ENCODE measurements at regions not wholly inside any gene's neighbourhood (a gene's known extent, or its start where the extent isn't known, plus 50 kb on each side); places are given as distances from the start of the nearest gene placed in this dataset.
"Not testable (repeated sequence)": the region's sequence is repeated elsewhere in the genome, so short reads cannot be mapped to it uniquely, and the experiment has no call there.

DNA sequence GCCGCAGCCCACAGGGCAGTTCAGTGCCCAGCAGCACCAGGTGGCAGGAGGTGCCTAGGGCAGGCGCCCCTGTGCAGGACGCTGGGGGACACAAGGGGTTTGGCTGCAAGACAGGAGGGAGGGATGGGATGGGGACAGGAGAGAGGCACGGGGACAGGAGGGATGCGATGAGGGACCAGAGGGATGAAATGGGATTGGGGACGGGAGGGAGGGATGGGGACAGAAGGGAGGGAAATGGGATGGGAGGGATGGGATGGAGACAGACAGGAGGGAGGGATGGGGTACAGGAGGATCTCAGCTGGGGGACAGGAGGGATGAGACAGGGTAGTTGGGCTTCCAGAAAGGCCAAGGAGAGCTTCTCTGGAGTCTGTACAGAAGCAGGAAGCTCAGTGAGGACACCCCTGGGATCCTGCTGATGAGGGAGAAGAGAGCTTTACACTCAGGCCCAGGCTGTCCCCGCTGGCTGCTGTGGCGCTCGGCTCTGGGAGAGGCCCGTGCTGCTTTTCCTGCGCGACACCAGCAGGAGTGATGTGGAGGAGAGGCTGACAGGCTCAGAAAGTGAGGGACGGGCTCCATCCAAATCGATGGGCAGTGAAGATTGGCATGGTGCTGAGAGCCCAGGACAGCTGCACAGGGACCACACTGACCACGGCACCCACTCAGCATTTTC is 400.8 kb downstream of the SMOC2 start:
- no peak for DNase-seq

DNA sequence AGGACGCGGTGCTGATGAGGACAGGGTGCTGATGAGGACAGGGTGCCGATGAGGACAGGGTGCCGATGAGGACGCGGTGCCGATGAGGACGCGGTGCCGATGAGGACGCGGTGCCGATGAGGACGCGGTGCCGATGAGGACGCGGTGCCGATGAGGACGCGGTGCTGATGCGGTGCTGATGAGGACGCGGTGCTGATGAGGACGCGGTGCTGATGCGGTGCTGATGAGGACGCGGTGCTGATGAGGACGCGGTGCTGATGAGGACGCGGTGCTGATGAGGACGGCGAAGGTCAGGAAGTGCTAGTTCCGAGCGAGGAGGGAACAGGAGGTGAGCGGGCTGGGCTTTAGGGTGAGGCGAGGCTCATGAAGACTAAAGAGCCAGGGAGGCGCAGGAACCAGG is 399.9 kb downstream of the SMOC2 start:
- DNase-seq, result not testable (repeated sequence)

DNA sequence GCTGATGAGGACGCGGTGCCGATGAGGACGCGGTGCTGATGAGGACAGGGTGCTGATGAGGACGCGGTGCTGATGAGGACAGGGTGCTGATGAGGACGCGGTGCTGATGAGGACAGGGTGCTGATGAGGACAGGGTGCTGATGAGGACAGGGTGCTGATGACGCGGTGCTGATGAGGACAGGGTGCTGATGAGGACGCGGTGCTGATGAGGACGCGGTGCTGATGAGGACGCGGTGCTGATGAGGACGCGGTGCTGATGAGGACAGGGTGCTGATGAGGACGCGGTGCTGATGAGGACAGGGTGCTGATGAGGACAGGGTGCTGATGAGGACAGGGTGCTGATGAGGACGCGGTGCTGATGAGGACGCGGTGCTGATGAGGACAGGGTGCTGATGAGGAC is 399.3 kb downstream of the SMOC2 start:
- not testable (repeated sequence) for DNase-seq

DNA sequence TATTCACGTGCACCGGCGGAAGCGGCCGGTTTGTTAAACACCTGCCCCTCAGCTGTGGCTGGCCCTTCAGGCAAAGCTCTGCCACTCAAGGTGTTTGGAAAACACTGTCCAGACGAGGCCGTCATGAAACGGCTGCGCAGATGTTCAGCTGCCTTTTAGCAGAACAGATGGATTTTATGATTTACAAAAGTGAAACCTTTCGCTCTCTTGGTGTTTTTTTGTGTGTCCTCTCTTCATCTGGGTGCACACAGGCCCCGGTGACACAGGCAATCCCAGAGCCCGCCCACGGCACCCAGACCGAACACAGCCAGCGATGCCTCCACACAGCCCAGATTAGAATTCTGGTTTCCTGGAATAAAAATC is 397.0 kb downstream of the SMOC2 start:
- DNase-seq, result no peak

DNA sequence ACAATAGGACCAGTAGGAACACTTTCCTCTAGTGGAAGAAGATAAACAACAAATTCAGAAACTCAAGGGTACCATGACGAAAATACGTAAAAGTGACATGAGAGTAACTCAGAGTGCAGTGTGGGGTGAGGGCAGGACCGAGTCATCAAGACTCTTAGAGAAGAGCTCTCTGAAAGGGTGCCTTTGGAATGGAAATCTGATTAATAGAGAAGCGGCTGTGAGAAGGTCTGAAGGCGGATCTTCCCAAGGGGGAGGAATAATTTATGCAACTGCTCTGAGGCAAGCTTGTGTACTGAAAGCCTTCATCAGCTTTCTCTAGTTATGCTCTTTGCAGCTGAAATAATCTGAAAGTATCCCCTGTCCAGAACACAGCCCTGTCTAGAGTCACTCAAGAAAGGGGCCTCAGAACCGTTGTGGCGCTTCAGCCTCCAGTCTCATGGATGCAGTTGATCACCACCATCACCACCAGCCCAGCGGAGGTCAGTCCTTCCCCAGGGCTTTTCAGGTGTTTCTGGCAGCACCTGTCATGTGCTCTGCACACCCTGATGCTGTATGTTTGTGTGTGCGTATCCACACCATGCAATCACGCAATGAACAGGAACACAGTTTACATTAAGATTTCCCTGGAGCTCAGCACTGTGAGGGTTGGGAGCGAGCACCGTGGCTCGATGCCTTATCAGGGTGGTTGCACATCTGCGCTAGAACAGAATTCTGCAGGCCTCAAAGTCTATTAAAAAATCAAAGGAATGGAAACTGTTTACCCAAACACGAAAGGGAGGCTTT is 396.5 kb downstream of the SMOC2 start:
- DNase-seq, result no peak

DNA sequence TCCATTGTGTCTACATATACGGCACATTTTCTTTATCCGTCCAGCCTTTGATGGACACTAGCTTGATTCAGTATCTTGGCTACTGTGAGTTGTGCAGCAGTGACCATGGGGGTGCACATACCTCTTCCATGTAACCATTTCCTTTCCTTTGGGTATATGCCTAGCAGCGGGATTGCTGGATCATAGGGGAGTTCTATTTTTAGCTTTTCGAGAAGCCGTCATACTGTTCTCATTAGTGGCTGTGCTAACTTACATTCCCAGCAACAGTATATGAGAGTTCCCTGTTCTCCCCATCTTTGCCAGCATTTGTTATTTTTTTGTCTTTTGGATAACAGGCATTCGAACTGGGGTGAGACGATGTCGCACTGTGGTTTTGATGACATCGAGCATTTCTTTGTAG is 395.0 kb downstream of the SMOC2 start:
- DNase-seq, result no peak

DNA sequence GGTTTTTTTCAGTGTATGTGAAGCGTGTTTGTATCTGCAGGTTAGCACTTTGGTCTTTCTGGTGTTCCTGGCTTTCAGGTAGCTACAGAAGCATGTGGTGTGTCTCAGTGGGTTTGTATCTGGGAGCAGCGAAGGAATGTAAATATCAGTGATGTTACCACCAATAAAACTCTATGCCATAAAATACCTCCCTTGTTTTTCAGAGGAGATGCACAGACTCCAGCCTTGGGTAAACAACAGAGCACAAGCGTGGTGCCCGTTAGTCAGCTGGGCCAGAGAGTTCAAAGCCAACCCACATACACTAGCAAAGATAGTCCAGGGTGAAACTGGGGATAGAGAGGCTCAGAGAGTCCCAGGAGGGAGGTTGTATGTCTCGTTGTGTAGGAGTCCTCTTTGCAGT is 393.8 kb downstream of the SMOC2 start:
- DNase-seq, result no peak

DNA sequence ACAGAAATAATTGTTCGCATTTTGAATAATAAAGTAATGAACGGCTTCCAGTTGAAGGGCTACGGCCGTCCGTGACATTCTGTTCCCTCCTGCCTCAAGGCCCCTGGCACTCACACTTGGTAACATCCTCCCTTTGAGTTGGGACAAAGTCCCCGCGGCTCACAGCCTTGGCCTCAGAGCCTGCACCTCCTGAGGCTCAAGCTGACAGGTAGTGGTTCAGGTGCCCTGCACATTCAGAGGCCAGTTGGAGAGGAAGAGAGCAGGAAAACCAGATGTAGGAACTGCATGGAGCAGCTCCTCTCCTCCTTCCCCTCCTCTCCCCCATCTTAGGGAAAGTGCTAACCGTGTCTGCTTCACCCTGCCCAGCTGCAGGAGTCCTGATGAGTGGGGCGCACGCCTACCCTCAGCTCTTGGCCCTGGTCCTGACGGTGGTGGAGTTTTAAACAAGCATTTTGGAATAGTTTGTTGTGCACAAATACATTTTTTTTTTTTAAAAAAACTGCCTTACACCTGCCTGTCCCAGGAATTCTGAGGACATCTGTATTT is 393.1 kb downstream of the SMOC2 start:
- DNase-seq, result no peak

DNA sequence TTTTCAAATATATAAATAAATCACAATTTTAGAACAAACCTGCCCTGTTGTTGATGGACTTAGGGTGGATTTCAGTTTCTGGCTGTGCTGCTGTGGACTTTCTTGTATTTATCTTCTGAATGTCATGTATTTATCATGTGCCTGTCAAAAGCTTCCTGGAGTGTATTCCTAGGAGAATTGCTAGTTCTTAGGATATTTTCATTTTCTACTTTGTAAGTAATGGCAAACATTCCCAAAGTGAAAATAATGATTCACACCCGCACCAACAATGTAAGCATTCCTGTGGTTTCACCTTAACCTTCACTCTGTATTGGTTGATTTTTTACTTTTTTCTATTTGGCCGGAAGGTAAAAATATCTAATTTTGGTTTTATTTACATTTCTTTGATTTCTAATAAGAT is 387.8 kb downstream of the SMOC2 start:
- no peak for DNase-seq

DNA sequence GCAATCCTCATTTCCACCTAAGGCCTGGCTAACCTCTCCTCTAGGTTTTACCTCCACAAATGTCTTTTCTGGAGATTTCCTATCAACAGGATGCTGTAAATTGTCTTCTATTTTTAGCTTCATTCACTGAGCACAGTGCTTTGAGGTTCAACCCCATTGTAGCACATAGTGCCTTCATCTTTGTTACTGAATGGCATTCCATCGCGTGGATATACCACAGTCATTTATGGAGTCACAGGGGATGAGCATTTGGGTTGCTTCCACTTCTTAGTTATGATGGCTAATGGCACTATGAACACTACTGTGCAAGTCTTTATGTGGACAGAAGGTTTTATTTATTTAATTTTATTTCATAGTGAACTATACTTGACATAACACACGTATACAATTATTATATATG is 387.1 kb downstream of the SMOC2 start:
- no peak for DNase-seq

DNA sequence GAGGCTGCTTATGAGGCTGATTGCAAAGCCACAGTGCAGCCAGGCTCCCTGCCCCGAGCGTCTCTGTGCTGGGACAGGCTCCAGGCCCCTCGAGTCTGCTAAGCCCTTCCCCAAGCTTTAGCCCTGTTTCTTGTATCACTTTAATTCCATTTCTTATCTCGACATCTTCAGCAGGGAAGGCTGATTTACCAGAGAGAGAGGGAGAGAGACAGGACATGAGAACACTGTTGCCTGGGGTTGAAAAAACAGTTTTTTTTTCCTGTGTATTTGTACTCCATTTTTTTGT is 386.5 kb downstream of the SMOC2 start:
- no peak for DNase-seq

DNA sequence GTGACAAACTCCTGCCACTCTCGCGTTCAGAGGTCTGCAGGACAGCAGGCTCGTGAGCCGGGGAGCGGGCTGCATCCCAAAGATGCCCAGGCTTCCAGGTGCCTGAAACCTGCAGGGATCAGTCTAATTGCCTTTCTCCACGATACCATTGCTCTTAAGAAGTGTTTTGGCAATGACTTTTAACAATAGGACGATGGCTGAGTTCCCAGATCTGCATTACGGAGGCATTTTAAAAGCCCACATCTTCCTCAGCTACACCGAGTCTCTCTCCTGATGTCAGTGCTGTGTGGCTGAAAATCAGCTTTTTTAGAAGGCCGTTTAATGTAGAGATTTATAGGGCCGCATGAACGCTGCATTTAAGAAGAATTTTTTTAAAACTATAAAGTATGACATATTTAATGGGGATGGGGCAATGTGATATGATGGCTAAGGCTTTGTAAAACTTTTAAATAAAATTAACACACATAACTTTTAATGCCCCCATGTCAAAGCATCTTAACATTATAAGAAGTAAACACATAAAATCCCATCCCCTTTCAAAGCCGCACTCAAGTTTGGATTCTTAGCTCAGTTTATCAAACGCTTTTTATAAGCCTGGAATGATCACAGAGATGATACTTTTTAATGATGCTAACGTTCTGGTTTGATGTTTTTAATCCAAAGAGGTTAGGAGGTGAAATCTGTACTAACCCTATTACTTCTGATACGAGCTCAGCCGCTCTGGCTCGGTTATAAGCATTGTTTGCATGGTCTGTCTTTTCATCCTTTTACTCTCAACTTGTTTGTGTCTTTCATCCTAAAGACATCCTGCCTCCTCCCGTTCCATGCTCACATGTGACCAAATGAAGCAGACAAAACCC is 386.0 kb downstream of the SMOC2 start:
- DNase-seq, result no peak

DNA sequence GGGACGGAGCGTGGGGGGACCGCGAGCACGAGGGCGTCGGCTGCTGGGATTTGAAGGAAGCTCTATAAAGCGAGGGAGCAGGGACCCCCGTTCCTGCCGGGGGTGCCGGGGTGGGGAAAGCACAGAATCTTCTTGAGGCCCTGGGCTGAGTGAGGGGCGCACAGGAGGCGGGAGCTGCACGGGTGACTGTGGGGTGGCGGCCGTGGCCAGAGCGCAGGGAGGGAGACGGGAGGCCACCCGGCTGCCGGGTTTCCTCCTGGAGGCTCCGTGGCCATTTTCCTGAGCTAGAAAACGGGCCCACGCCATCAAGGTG is 385.1 kb downstream of the SMOC2 start:
- no peak for DNase-seq

DNA sequence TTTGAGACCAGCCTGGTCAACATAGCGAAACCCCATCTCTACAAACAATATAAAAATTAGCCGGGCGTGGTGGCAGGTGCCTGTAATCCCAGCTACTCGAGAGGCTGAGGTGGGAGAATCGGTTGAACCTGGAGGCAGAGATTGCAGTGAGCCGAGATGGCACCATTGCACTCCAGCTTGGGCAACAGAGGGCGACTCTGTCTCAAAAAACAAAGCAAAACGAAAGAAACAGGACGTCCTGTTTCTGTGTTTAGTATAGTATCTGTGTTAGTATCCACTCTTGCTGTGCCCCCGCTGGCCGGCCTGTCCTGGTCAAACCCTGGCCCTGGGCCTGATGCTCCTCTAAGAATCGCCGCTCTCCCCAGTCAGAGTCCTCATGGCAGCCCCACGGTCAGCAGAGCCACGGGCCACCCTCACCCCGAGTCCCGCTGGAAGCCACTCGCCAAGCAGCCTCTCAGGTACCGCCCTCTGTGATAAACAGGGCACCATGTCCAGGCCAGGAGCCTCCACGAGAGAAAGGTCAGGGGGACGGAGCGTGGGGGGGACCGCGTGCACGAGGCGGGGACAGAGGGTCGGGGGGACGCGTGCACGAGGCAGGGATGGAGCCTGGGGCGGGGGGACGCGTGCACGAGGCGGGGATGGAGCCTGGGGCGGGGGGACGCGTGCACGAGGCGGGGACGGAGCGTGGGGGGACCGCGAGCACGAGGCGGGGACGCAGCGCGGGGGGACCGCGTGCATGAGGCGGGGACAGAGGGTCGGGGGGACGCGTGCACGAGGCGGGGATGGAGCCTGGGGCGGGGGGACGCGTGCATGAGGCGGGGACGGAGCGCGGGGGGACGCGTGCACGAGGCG is 384.5 kb downstream of the SMOC2 start:
- DNase-seq, result no peak

DNA sequence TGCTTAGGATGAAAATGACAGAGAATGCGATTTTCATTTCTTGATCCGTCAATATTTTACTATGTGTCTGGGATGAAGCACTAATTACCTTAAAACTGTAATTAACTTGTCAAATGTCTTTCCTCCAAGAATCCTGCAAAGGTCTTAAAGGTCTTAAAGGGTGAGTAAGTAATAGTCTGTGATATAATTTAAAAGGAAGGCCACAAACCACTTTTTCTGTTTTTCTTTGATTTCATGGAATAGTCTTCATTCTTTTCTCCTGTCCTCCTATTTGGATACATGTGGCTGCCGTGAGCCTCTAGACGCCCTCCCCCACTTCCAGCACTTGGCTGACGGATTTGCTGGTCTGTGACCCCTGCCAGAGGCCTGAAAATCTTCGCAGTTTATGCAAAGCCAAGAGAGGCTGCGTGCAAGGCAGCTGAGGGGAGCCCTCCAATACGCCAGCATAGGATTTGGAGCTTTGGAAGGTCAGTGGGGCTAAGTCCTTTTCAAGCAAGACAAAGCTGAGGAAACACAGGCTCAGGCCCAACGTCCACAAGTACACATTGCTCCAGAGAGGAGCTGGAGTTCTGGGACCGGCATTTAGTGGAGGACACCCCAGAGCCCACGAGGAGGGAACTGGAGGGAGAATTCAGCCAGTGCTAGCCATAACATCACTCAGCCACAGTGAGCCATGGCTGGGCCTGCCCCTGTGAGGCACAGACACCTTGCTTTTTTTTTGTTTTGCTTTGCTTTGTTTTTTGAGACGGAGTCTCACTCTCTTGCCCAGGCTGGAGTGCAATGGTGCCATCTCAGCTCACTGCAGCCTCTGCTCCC is 382.6 kb downstream of the SMOC2 start:
- DNase-seq, result no peak

DNA sequence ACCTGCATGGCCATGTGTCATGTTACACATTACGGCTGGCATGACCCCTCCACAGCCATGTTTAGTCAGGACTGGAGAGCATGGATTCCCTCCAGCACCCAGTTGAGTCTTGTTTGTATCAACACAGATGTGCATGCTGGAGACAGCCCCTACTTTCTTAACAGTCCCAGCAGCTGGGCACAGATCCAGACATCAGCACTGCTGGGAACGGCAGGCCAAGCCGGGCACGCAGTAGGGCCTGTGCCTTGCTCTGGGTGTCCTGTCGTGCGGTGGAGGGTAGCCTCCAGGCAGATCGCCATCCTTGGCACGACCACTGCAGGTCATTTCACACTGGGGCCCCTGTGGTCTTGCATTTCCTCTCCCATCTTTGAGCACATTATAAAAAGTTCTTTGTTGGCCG is 381.4 kb downstream of the SMOC2 start:
- no peak for DNase-seq

DNA sequence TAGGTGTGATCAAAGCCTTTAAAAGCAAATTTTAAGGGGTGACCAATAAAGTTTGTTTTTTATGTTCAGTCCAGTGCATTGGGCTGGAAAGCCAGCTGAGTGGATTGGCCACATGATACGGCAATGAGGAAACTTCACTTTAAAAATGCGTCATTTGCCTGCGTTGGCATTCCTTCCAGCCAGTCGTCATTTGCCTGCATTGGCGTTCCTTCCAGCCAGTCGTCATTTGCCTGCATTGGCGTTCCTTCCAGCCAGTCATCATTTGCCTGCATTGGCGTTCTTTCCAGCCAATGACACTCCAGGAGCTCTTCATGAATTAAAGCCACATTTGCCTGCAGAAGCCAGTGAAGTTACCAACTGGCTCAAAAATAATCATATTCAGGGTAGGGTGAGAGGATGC is 378.6 kb downstream of the SMOC2 start:
- DNase-seq, result no peak

DNA sequence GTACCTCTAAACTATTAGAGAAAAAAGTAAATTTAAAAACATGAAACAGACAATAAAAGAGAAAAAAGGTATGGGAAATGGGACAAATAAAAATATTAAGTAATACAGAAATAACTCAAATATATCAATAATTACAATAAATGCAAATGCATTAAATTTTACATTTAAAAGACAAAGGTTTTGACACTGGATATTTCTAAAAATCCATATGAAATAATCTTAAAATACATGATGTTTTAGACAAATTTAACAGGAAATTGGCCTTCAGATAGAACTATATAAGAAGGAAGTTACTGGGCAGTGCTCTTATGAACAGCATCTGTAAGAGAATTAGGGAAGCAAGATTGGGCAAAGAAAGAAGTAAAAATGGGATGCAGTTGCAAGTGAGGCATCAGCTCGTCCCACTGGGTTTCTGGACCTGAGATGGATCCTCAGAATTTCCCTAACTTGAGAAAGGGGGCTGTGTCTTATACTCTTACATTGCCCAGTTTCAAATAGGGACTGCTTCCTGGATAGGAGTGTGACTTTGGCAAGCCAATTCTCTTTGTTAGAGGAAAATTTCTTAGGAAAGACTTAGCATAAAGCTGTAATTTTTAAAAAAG is 376.7 kb downstream of the SMOC2 start:
- no peak for DNase-seq

DNA sequence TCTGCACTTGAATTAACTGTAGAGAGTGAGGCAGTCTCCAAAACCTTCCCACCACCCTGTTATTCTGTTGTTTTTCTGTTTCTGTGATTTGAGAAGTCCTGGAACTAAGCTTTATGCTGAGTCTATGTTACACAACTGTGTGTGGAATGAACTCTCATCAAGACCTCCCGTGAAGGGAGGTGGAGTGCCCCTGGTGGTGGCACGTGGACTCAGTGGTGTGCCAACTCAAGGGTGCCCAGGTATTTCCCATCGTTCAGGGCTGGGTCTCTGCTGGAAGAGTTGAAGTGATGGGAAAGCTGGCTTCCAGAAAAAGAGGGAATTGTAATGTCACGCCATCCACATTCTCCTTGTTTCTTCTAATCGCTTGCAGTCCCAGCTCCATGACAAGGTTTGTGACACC is 374.2 kb downstream of the SMOC2 start:
- no peak for DNase-seq

DNA sequence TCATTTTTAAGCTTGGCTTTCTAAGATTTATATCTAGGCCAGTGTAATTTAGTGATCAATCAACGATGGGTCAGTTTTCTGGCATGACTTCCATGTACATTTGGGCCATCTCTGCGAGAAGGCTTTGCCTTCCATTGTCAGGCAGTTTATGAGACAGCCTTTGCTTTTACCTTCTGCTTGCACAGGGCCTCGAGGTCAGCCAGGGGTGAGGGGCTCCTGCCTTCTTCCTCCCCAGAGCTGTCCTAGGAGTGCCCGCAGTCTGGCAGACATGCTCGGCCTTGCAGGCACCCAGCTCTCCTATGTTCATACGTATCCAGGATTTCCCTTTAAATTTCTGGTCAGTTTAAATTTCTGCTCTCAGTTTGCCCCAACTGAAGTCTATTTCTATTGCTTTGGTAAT is 367.2 kb downstream of the SMOC2 start:
- no peak for DNase-seq

DNA sequence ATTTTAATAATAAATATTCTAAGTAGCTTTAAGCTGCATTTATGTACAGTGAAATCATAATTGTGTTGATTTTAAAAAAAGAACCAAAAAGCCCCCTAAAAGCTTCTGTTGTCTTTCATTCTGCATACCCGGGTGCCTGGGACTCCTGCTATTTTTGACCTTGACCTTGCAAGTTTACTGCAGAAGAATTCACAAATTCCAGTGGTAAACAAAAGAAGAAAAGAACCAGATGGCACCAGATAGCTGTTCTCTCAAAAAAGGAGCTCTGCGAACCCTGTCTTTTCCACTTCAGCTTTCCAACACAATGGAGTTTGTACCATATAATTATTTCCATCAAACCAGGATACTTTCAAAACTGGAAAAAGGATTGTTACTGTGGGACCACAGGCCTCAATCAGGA is 363.3 kb downstream of the SMOC2 start:
- no peak for DNase-seq

DNA sequence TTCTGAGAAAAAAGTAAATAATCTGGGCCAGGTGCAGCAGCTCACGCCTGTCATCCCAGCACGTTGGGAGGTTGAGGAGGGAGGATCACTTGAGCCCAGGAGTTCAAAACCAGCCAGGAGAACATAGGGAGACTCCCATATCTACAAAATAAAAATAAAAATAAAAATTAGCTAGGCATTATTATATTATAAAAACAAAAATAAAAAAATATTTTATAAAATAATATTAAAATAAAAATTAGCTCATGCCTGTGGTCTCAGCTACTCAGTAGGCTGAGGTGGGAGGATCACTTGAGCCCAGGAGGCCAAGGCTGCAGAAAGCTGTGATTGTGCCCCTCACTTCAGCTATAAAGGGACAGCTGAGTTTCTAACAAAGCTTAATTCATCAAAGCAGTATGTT is 362.9 kb downstream of the SMOC2 start:
- no peak for DNase-seq
